Neural cell (in vitro differentiated cells): ENCODE measurements at regions not wholly inside any gene's neighbourhood (a gene's known extent, or its start where the extent isn't known, plus 50 kb on each side); places are given as distances from the start of the nearest gene placed in this dataset.

Source experiments
- H2AFZ ChIP-seq: fragments of 200-600, 300-800 bp; sonication (generic), shearing (Covaris generic); 2 replicates; pipeline ENCODE4 v1.6.0; 2014; ENCODE audit warnings: low read depth, mild to moderate bottlenecking, antibody characterized with exemption, low read length, moderate library complexity
- H3F3A ChIP-seq: fragments of 200-600 bp; shearing (Covaris generic); 2 replicates; pipeline ENCODE4 v1.6.1; 2016; ENCODE audit warnings: mild to moderate bottlenecking, moderate library complexity, mixed read lengths, antibody characterized with exemption, low read length; ENCODE audit not compliant: insufficient read depth, poor library complexity, severe bottlenecking
- H3K27ac ChIP-seq: fragments of 200-600, 300-800 bp; sonication (generic), shearing (Covaris generic); 2 replicates; pipeline ENCODE4 v1.5.1; 2014; ENCODE audit warnings: mild to moderate bottlenecking, low read length, moderate library complexity
- H3K27me3 ChIP-seq: fragments of 300-800, 200-600 bp; sonication (generic), shearing (Covaris generic); 2 replicates; pipeline ENCODE4 v1.6.0; 2014; ENCODE audit warnings: mild to moderate bottlenecking, low read depth, low read length, moderate library complexity; ENCODE audit not compliant: insufficient read depth
- H3K36me3 ChIP-seq: fragments of 300-800, 200-600 bp; sonication (generic), shearing (Covaris generic); 2 replicates; pipeline ENCODE4 v1.5.1; 2014; ENCODE audit warnings: mild to moderate bottlenecking, antibody characterized with exemption, low read length, moderate library complexity; ENCODE audit not compliant: insufficient read depth
- H3K4me2 ChIP-seq: fragments of 300-800, 200-600 bp; sonication (generic), shearing (Covaris generic); 2 replicates; pipeline ENCODE4 v1.6.0; 2014; ENCODE audit warnings: mild to moderate bottlenecking, low read length
- H3K4me3 ChIP-seq: fragments of 300-800, 200-600 bp; sonication (generic), shearing (Covaris generic); 2 replicates; pipeline ENCODE4 v1.5.1; 2014; ENCODE audit warnings: mild to moderate bottlenecking, low read length, moderate library complexity
- H3K79me2 ChIP-seq: fragments of 200-600 bp; shearing (Covaris generic); replicated peaks from 2 replicates; pipeline ENCODE4 v1.6.0; 2014; ENCODE audit warnings: mild to moderate bottlenecking, low read length, moderate library complexity; ENCODE audit not compliant: insufficient read depth
- H3K9ac ChIP-seq: fragments of 300-800, 200-600 bp; sonication (generic), shearing (Covaris generic); 2 replicates; pipeline ENCODE4 v1.6.1; 2016; ENCODE audit warnings: mild to moderate bottlenecking, low read length, mixed read lengths
- H3K9me2 ChIP-seq: fragments of 200-600 bp; shearing (Covaris generic); 2 replicates; pipeline ENCODE4 v1.6.1; 2016; ENCODE audit warnings: mild to moderate bottlenecking, low read length, mixed read lengths; ENCODE audit not compliant: insufficient read depth
- H3K9me3 ChIP-seq: fragments of 200-600, 300-800 bp; sonication (generic), shearing (Covaris generic); 2 replicates; pipeline ENCODE4 v1.6.1; 2016; ENCODE audit warnings: mild to moderate bottlenecking, mixed run types, low read length, moderate library complexity, mixed read lengths
- H4K20me1 ChIP-seq: fragments of 200-600 bp; shearing (Covaris generic); 2 replicates; pipeline ENCODE4 v1.6.1; 2016; ENCODE audit warnings: mild to moderate bottlenecking, mixed run types; ENCODE audit not compliant: insufficient read depth
- CTCF ChIP-seq: fragments of 450-650 bp; IDR thresholded peaks from 2 replicates; pipeline ENCODE4 v1.5.1; 2014; ENCODE audit warnings: antibody characterized with exemption, mild to moderate bottlenecking, moderate library complexity; ENCODE audit not compliant: poor library complexity, severe bottlenecking
- EP300 ChIP-seq: fragments of 450-650 bp; conservative IDR thresholded peaks from 2 replicates; pipeline ENCODE4 v1.6.1; 2014; ENCODE audit warnings: antibody characterized with exemption, mild to moderate bottlenecking, moderate library complexity; ENCODE audit not compliant: poor library complexity, severe bottlenecking
- EZH2 ChIP-seq: fragments of 200-600, 300-800 bp; shearing (Covaris generic), sonication (generic); IDR thresholded peaks from 2 replicates; pipeline ENCODE4 v1.6.1; 2014; ENCODE audit warnings: antibody characterized with exemption, low read length, borderline replicate concordance, mild to moderate bottlenecking; ENCODE audit not compliant: insufficient read depth, poor library complexity, severe bottlenecking
- MXI1 ChIP-seq: fragments of 450-650 bp; conservative IDR thresholded peaks from 2 replicates; pipeline ENCODE4 v1.6.1; 2014; ENCODE audit warnings: antibody characterized with exemption, mild to moderate bottlenecking; ENCODE audit not compliant: poor library complexity, severe bottlenecking
- POLR2AphosphoS5 ChIP-seq: IDR thresholded peaks from 2 replicates; pipeline ENCODE4 v1.6.1; 2012
- RAD21 ChIP-seq: fragments of 450-650 bp; conservative IDR thresholded peaks from 2 replicates; pipeline ENCODE4 v1.6.1; 2014; ENCODE audit warnings: antibody characterized with exemption, mild to moderate bottlenecking, moderate library complexity
- SMC3 ChIP-seq: fragments of 450-650 bp; conservative IDR thresholded peaks from 2 replicates; pipeline ENCODE4 v1.6.1; 2014; ENCODE audit warnings: antibody characterized with exemption, mild to moderate bottlenecking, moderate library complexity; ENCODE audit not compliant: poor library complexity
- TAF1 ChIP-seq: IDR thresholded peaks from 2 replicates; pipeline ENCODE4 v1.6.1; 2012; ENCODE audit warnings: low read depth
- TF ChIP-seq, protein P1 (sequence below): IDR thresholded peaks from 2 replicates; pipeline ENCODE4 v1.6.1; 2012; ENCODE audit warnings: borderline replicate concordance

DNA sequence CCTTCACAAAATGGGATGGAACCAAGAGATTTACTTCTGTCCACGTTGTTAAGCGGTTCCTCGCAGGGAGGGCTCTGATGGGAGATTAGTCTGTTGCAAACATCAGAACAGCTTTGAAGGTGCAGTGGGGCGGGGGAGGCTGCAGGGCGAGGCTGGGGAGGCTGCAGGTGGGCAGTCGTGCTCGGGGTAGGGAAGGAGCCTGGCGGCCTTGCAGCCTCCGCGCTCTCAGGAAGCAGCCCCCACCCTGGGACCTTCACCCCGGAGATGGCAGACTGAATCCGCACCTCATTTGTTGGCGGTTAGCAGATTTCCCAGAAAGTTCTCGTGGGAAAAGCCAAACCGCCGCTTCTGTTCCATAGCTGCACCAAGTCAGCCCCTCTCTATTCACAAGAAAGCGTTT, 237.3 kb downstream of the BRD1 start:
- Histone ChIP-seq H3K4me3 (no peak overlapping the region), H3K27me3 (no peaks in the 10 kb centered on the region), H3K36me3 (no peaks in the 10 kb centered on the region), H3K9ac (no peak overlapping the region), H3K27ac (no peak overlapping the region), H3F3A (no peaks in the 10 kb centered on the region), H3K9me2 (no peaks in the 10 kb centered on the region), H3K9me3 (peaks cover 6% of the 10 kb centered on the region), H2AFZ (no peak overlapping the region), H3K4me2 (no peak overlapping the region), H4K20me1 (no peaks in the 10 kb centered on the region), H3K79me2 (no peaks in the 10 kb centered on the region)
- TF ChIP-seq POLR2AphosphoS5 (no peak), SMC3 (no peak), RAD21 (no peak), CTCF (no peak), TAF1 (no peak), EZH2 (no peak), EP300 (no peak), MXI1 (no peak)
- TF ChIP-seq, protein P1, sequence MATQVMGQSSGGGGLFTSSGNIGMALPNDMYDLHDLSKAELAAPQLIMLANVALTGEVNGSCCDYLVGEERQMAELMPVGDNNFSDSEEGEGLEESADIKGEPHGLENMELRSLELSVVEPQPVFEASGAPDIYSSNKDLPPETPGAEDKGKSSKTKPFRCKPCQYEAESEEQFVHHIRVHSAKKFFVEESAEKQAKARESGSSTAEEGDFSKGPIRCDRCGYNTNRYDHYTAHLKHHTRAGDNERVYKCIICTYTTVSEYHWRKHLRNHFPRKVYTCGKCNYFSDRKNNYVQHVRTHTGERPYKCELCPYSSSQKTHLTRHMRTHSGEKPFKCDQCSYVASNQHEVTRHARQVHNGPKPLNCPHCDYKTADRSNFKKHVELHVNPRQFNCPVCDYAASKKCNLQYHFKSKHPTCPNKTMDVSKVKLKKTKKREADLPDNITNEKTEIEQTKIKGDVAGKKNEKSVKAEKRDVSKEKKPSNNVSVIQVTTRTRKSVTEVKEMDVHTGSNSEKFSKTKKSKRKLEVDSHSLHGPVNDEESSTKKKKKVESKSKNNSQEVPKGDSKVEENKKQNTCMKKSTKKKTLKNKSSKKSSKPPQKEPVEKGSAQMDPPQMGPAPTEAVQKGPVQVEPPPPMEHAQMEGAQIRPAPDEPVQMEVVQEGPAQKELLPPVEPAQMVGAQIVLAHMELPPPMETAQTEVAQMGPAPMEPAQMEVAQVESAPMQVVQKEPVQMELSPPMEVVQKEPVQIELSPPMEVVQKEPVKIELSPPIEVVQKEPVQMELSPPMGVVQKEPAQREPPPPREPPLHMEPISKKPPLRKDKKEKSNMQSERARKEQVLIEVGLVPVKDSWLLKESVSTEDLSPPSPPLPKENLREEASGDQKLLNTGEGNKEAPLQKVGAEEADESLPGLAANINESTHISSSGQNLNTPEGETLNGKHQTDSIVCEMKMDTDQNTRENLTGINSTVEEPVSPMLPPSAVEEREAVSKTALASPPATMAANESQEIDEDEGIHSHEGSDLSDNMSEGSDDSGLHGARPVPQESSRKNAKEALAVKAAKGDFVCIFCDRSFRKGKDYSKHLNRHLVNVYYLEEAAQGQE: no peak

GRCh38 chr22:49589811-49590210, 237.9 kb downstream of the BRD1 start:
- Histone ChIP-seq H3F3A (no peaks in the 10 kb centered on the region), H3K4me2 (no peak overlapping the region), H3K9me3 (peaks cover 6% of the 10 kb centered on the region), H3K36me3 (no peaks in the 10 kb centered on the region), H2AFZ (no peak overlapping the region), H3K27ac (no peak overlapping the region), H4K20me1 (no peaks in the 10 kb centered on the region), H3K9ac (no peak overlapping the region), H3K79me2 (no peaks in the 10 kb centered on the region), H3K9me2 (no peaks in the 10 kb centered on the region), H3K4me3 (no peak overlapping the region), H3K27me3 (no peaks in the 10 kb centered on the region)
- no peak for TF ChIP-seq SMC3
- no peak for TF ChIP-seq EP300

DNA sequence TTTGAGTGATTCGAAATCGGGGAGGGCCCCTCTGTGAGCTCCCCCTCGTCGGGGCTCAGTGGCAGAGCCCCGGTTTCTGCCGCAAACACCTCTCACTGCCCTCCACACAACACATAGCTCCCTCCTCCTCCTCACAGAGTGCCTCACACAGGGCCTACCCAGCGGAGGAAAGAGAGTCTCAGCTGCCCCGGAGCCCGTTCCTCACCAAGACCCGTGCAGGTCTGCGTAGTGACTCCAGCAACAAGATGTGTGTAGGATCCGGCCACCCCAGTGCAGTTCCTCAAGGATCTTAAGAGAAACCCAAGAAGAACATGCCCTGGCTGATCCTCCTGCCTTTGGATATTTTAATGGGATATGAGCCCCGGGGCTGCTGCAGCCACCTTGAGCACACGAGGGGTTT, 238.4 kb downstream of the BRD1 start:
- Histone ChIP-seq H3K9me2 (no peaks in the 10 kb centered on the region), H3K9ac (no peak overlapping the region), H3K9me3 (peaks cover 4% of the 10 kb centered on the region), H3K4me2 (no peak overlapping the region), H2AFZ (no peak overlapping the region), H4K20me1 (no peaks in the 10 kb centered on the region), H3K27ac (no peak overlapping the region), H3K36me3 (no peaks in the 10 kb centered on the region), H3K27me3 (no peaks in the 10 kb centered on the region), H3K79me2 (no peaks in the 10 kb centered on the region), H3K4me3 (no peak overlapping the region), H3F3A (no peaks in the 10 kb centered on the region)
- TF ChIP-seq EZH2 (no peak), TAF1 (no peak), SMC3 (no peak), POLR2AphosphoS5 (no peak), RAD21 (no peak), CTCF (no peak), MXI1 (no peak), EP300 (no peak)
- TF ChIP-seq, protein P1: no peak
